Activated CD8-positive, alpha-beta memory T cell treated with anti-CD3 and anti-CD28 coated beads, Interleukin-2, amount 10 ng/mL, durations not matched to agents 7 days and 5 days (primary cell): ENCODE measurements at regions not wholly inside any gene's neighbourhood (a gene's known extent, or its start where the extent isn't known, plus 50 kb on each side); places are given as distances from the start of the nearest gene placed in this dataset.

Experiments used
- ATAC-seq: fragments of 150-1000 bp; cut with Tn5 transposase; one replicate; pipeline ENCODE4 v1.10.0; 2021; ENCODE audit warnings: moderate library complexity
- CTCF ChIA-PET: fragments of 350-600 bp; sonication (Branson Sonifier 250); formaldehyde crosslinking; loops from one replicate; lab custom pipeline; 2021; ENCODE audit warnings: antibody characterized with exemption; lab: Charles Lee
- DNase-seq: peaks from one replicate; pipeline ENCODE4 v3.0.0-alpha.2; 2020
- H3K27ac Mint-ChIP-seq: one replicate; pipeline ENCODE4 v1.8.0; 2021; ENCODE audit warnings: mild to moderate bottlenecking, mixed read lengths
- H3K27me3 Mint-ChIP-seq: one replicate; pipeline ENCODE4 v1.8.0; 2021; ENCODE audit warnings: mixed read lengths
- H3K36me3 Mint-ChIP-seq: one replicate; pipeline ENCODE4 v1.8.0; 2021; ENCODE audit warnings: mild to moderate bottlenecking, mixed read lengths
- H3K4me1 Mint-ChIP-seq: one replicate; pipeline ENCODE4 v1.8.0; 2021; ENCODE audit warnings: mixed read lengths
- H3K4me3 Mint-ChIP-seq: one replicate; pipeline ENCODE4 v1.8.0; 2021; ENCODE audit warnings: mild to moderate bottlenecking, moderate library complexity, mixed read lengths
- H3K9me3 Mint-ChIP-seq: one replicate; pipeline ENCODE4 v1.8.0; 2022; ENCODE audit warnings: low read depth, mixed read lengths

GRCh38 chr11:56898856-56899255 is 89.9 kb upstream of the OR5AK2 start:
- Mint-ChIP-seq H3K9me3 (no peaks in the 10 kb centered on the region), H3K4me1 (no peaks in the 10 kb centered on the region), H3K4me3 (no peak overlapping the region), H3K27ac (no peak overlapping the region), H3K27me3 (no peaks in the 10 kb centered on the region), H3K36me3 (no peaks in the 10 kb centered on the region)
- CTCF ChIA-PET = no interaction called here
- DNase-seq (no peak), ATAC-seq (no peak)

GRCh38 chr11:56890584-56891305 is 98.0 kb upstream of the OR5AK2 start:
- Mint-ChIP-seq H3K4me3 (no peak overlapping the region), H3K4me1 (no peaks in the 10 kb centered on the region), H3K27ac (no peak overlapping the region), H3K9me3 (peaks cover 3% of the 10 kb centered on the region), H3K36me3 (no peaks in the 10 kb centered on the region), H3K27me3 (no peaks in the 10 kb centered on the region)
- DNase-seq = no peak
- ATAC-seq = no peak
- CTCF ChIA-PET = no interaction called here

GRCh38 chr11:56889986-56890385 is 98.7 kb upstream of the OR5AK2 start:
- no peaks in the 10 kb centered on the region for H3K36me3 Mint-ChIP-seq
- H3K4me3 Mint-ChIP-seq = no peak overlapping the region
- CTCF ChIA-PET = no interaction called here
- peaks cover 3% of the 10 kb centered on the region for H3K9me3 Mint-ChIP-seq
- ATAC-seq (no peak), DNase-seq (no peak)
- no peaks in the 10 kb centered on the region for H3K4me1 Mint-ChIP-seq
- no peak overlapping the region for H3K27ac Mint-ChIP-seq
- no peaks in the 10 kb centered on the region for H3K27me3 Mint-ChIP-seq

- H3K36me3 Mint-ChIP-seq = no peaks in the 10 kb centered on the region
- CTCF ChIA-PET = no interaction called here
- H3K4me3 Mint-ChIP-seq = no peak overlapping the region
- ATAC-seq (no peak), DNase-seq (no peak)
- H3K4me1 Mint-ChIP-seq = no peaks in the 10 kb centered on the region
- H3K27ac Mint-ChIP-seq = no peak overlapping the region
- peaks cover 3% of the 10 kb centered on the region for H3K9me3 Mint-ChIP-seq
- no peaks in the 10 kb centered on the region for H3K27me3 Mint-ChIP-seq
These were observed 100.8 kb upstream of the OR5AK2 start for GRCh38 chr11:56887940-56888339.

GRCh38 chr11:56886455-56886854 is 102.3 kb upstream of the OR5AK2 start:
- Mint-ChIP-seq H3K27ac (no peak overlapping the region), H3K9me3 (peaks cover 3% of the 10 kb centered on the region), H3K4me1 (no peaks in the 10 kb centered on the region), H3K27me3 (no peaks in the 10 kb centered on the region), H3K4me3 (no peak overlapping the region), H3K36me3 (no peaks in the 10 kb centered on the region)
- CTCF ChIA-PET = no interaction called here
- DNase-seq (no peak), ATAC-seq (no peak)

GRCh38 chr11:56885854-56886253 is 102.9 kb upstream of the OR5AK2 start:
- Mint-ChIP-seq H3K4me3 (no peak overlapping the region), H3K36me3 (no peaks in the 10 kb centered on the region), H3K27me3 (no peaks in the 10 kb centered on the region), H3K4me1 (no peaks in the 10 kb centered on the region), H3K27ac (no peak overlapping the region), H3K9me3 (peaks cover 3% of the 10 kb centered on the region)
- CTCF ChIA-PET = no interaction called here
- ATAC-seq (no peak), DNase-seq (no peak)

- ATAC-seq (no peak), DNase-seq (no peak)
- Mint-ChIP-seq H3K27me3 (no peaks in the 10 kb centered on the region), H3K9me3 (peaks cover 2% of the 10 kb centered on the region), H3K4me3 (no peak overlapping the region), H3K36me3 (no peaks in the 10 kb centered on the region), H3K27ac (no peak overlapping the region), H3K4me1 (no peaks in the 10 kb centered on the region)
- CTCF ChIA-PET = no interaction called here
These were observed 103.5 kb upstream of the OR5AK2 start for GRCh38 chr11:56885177-56885576.

GRCh38 chr11:56883371-56883987 is 105.2 kb upstream of the OR5AK2 start:
- H3K9me3 Mint-ChIP-seq = no peaks in the 10 kb centered on the region
- H3K27ac Mint-ChIP-seq = no peak overlapping the region
- no peaks in the 10 kb centered on the region for H3K4me1 Mint-ChIP-seq
- no peak overlapping the region for H3K4me3 Mint-ChIP-seq
- ATAC-seq (no peak), DNase-seq (no peak)
- no peaks in the 10 kb centered on the region for H3K27me3 Mint-ChIP-seq
- CTCF ChIA-PET = no interaction called here
- H3K36me3 Mint-ChIP-seq = no peaks in the 10 kb centered on the region

- DNase-seq = no peak
- CTCF ChIA-PET = no interaction called here
- ATAC-seq = no peak
- Mint-ChIP-seq H3K36me3 (no peaks in the 10 kb centered on the region), H3K27ac (no peak overlapping the region), H3K4me3 (no peak overlapping the region), H3K9me3 (peaks cover 3% of the 10 kb centered on the region), H3K4me1 (no peaks in the 10 kb centered on the region), H3K27me3 (no peaks in the 10 kb centered on the region)
These were observed 112.0 kb upstream of the OR5AK2 start for GRCh38 chr11:56876621-56877275.

GRCh38 chr11:56855217-56855616 is 106.7 kb upstream of the OR9G4 start:
- CTCF ChIA-PET = no interaction called here
- Mint-ChIP-seq H3K4me1 (no peaks in the 10 kb centered on the region), H3K27ac (no peak overlapping the region), H3K27me3 (no peaks in the 10 kb centered on the region), H3K4me3 (no peak overlapping the region), H3K36me3 (no peaks in the 10 kb centered on the region), H3K9me3 (no peaks in the 10 kb centered on the region)
- DNase-seq (no peak), ATAC-seq (no peak)

- Mint-ChIP-seq H3K36me3 (no peaks in the 10 kb centered on the region), H3K4me3 (no peak overlapping the region), H3K9me3 (no peaks in the 10 kb centered on the region), H3K27me3 (no peaks in the 10 kb centered on the region), H3K4me1 (no peaks in the 10 kb centered on the region), H3K27ac (no peak overlapping the region)
- CTCF ChIA-PET = interaction anchor here (1.4 kb wide), 1 partner anchor 11 kb away, joined by 3 read pairs; no protein-coding TSS in a partner anchor
- DNase-seq (no peak), ATAC-seq (no peak)
These were observed 103.6 kb upstream of the OR9G4 start for GRCh38 chr11:56852131-56852530.

- DNase-seq (no peak), ATAC-seq (no peak)
- H3K27ac Mint-ChIP-seq = no peak overlapping the region
- CTCF ChIA-PET = no interaction called here
- no peaks in the 10 kb centered on the region for H3K36me3 Mint-ChIP-seq
- no peaks in the 10 kb centered on the region for H3K9me3 Mint-ChIP-seq
- no peak overlapping the region for H3K4me3 Mint-ChIP-seq
- no peaks in the 10 kb centered on the region for H3K4me1 Mint-ChIP-seq
- H3K27me3 Mint-ChIP-seq = no peaks in the 10 kb centered on the region
These were observed 101.4 kb upstream of the OR9G4 start for GRCh38 chr11:56849852-56850251.

GRCh38 chr11:56849250-56849649 is 100.8 kb upstream of the OR9G4 start:
- no peak for DNase-seq
- CTCF ChIA-PET = interaction anchor here (1.0 kb wide), 1 partner anchor 400 kb away, joined by 4 read pairs; no protein-coding TSS in a partner anchor
- no peaks in the 10 kb centered on the region for H3K4me1 Mint-ChIP-seq
- no peak for ATAC-seq
- no peak overlapping the region for H3K27ac Mint-ChIP-seq
- no peak overlapping the region for H3K4me3 Mint-ChIP-seq
- H3K9me3 Mint-ChIP-seq = no peaks in the 10 kb centered on the region
- H3K36me3 Mint-ChIP-seq = no peaks in the 10 kb centered on the region
- H3K27me3 Mint-ChIP-seq = no peaks in the 10 kb centered on the region
